ENCODE measurements at regions not wholly inside any gene's neighbourhood (a gene's known extent, or its start where the extent isn't known, plus 50 kb on each side); places are given as distances from the start of the nearest gene placed in this dataset.
"Not testable (repeated sequence)": the region's sequence is repeated elsewhere in the genome, so short reads cannot be mapped to it uniquely, and the experiment has no call there.

GRCh38 chr6:137715589-137716045 lies 151.4 kb upstream of the TNFAIP3 start:
- no peak for DNase-seq

- DNase-seq: no peak
Observed at GRCh38 chr6:137717074-137718073, 149.7 kb upstream of the TNFAIP3 start.

GRCh38 chr6:137718903-137719302 lies 148.2 kb upstream of the TNFAIP3 start:
- DNase-seq: not testable (repeated sequence)

GRCh38 chr6:137722749-137723272 lies 144.2 kb upstream of the TNFAIP3 start:
- no peak for DNase-seq

GRCh38 chr6:137723273-137724017 lies 143.6 kb upstream of the TNFAIP3 start:
- DNase-seq: no peak

- DNase-seq: no peak
Observed at GRCh38 chr6:137724018-137724403, 143.0 kb upstream of the TNFAIP3 start.

- no peak for DNase-seq
Observed at GRCh38 chr6:137724495-137725211, 142.4 kb upstream of the TNFAIP3 start.

GRCh38 chr6:137725949-137726348 lies 141.1 kb upstream of the TNFAIP3 start:
- no peak for DNase-seq

GRCh38 chr6:137726582-137726981 lies 140.5 kb upstream of the TNFAIP3 start:
- no peak for DNase-seq

GRCh38 chr6:137727216-137727765 lies 139.8 kb upstream of the TNFAIP3 start:
- DNase-seq: no peak

- DNase-seq: no peak
Observed at GRCh38 chr6:137728386-137729349, 138.4 kb upstream of the TNFAIP3 start.

- no peak for DNase-seq
Observed at GRCh38 chr6:137729866-137730629, 137.0 kb upstream of the TNFAIP3 start.

- no peak for DNase-seq
Observed at GRCh38 chr6:137731600-137731959, 135.5 kb upstream of the TNFAIP3 start.

- DNase-seq: no peak
Observed at GRCh38 chr6:137731960-137732616, 135.0 kb upstream of the TNFAIP3 start.

- DNase-seq: no peak
Observed at GRCh38 chr6:137733372-137733771, 133.7 kb upstream of the TNFAIP3 start.

GRCh38 chr6:137734005-137734874 lies 132.8 kb upstream of the TNFAIP3 start:
- no peak for DNase-seq

GRCh38 chr6:137734875-137735182 lies 132.2 kb upstream of the TNFAIP3 start:
- no peak for DNase-seq

GRCh38 chr6:137736048-137736818 lies 130.8 kb upstream of the TNFAIP3 start:
- no peak for DNase-seq
